Skin epidermis (tissue), 12 donors: ENCODE measurements at regions not wholly inside any gene's neighbourhood (a gene's known extent, or its start where the extent isn't known, plus 50 kb on each side); places are given as distances from the start of the nearest gene placed in this dataset.
"Not testable (repeated sequence)": the region's sequence is repeated elsewhere in the genome, so short reads cannot be mapped to it uniquely, and the experiment has no call there.

Experiments used
- H3K27ac ChIP-seq, 21 experiments: fragments of 200-600 bp; sonication (generic) in 11 of 21; one replicate each; pipeline ENCODE4 v1.5.0; 2020; ENCODE audit warnings: mild to moderate bottlenecking in 3 of 21, inconsistent platforms in 2 of 21, moderate library complexity in 2 of 21
- H3K4me3 ChIP-seq, 7 experiments: fragments of 200-600 bp; sonication (generic) in 2 of 7; one replicate each; pipeline ENCODE4 v1.5.0; 2020; ENCODE audit warnings: inconsistent platforms in 2 of 7, mild to moderate bottlenecking in 2 of 7, moderate library complexity in 1 of 7

DNA sequence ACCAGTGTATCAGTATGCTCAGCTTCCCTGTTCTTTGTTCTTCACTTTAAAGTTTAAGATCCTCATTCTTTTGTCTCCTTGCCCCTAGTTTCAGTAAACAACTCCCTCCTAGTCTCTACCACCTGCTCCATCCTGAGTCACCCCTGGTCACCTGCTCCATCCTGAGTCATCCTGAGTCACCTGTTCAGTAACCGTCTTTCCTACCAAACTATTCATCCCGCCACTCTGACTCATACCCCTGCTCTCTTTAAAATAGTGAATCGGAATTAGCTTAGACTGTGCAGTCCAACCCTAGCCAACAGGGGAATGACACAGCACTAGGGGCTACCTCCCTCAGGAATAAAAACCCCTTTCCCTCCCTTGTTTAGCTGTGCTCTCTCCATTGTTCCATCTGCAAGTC, 888.1 kb upstream of the MDGA2 start:
- no peak overlapping the region for H3K4me3 ChIP-seq
- no peak overlapping the region for H3K27ac ChIP-seq

- not testable (repeated sequence) for H3K4me3 ChIP-seq
Measured at GRCh38 chr14:48561438-48561837, 886.0 kb upstream of the MDGA2 start.

GRCh38 chr14:48560421-48560820, 885.0 kb upstream of the MDGA2 start:
- Histone ChIP-seq H3K27ac (no peak overlapping the region), H3K4me3 (no peak overlapping the region)

More at GRCh38 chr14:48561438-48561837, 886.0 kb upstream of the MDGA2 start:
- H3K27ac ChIP-seq = not testable (repeated sequence)

- H3K4me3 ChIP-seq = no peak overlapping the region
- H3K27ac ChIP-seq = no peak overlapping the region
Measured at GRCh38 chr14:48553443-48553842, 878.0 kb upstream of the MDGA2 start.

- no peak overlapping the region for H3K4me3 ChIP-seq
- H3K27ac ChIP-seq = no peak overlapping the region
Measured at GRCh38 chr14:48546996-48547395, 871.6 kb upstream of the MDGA2 start.

DNA sequence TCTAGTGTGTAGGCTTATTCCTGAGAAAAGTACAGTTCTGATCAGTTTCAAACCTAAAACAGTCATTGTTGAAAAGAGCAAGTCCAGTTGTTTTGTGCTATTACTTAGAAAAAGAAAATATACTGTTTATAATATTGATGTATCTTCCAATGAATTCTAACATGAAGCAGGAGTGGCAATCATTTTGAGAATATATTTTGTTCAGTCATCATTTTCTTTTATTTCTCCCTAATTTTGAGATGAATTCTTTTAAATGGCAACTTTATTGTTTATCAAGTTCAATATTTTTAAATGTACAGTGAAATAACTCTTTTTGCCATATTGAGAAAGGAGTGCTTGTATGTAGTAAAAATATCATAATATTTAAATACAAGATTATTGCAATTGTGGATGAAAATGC, 862.2 kb upstream of the MDGA2 start:
- no peak overlapping the region for H3K4me3 ChIP-seq
- H3K27ac ChIP-seq = no peak overlapping the region

DNA sequence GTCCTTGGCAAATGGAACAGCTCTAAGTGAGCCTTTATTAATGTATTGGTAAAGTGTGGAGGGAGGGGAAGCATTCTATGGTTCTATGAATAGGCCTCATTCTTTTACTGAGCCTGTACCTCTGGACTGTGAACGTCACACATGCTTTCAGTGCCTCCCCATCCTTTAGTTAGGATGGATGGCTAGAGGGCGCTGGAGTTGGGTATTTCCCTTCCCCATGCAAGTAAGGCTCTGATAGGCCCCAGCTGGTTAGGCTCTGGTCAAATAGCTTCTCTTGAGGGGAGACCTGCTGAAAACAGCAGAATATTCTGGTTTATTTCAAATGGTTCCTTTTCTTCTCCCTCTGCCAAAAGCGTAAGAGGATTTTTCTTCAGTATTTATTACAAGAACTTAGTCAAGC, 860.9 kb upstream of the MDGA2 start:
- no peak overlapping the region for H3K4me3 ChIP-seq
- no peak overlapping the region for H3K27ac ChIP-seq

- H3K27ac ChIP-seq = no peak overlapping the region
Measured at GRCh38 chr14:48527832-48528231, 852.4 kb upstream of the MDGA2 start.

GRCh38 chr14:48526307-48526706, 850.9 kb upstream of the MDGA2 start:
- Histone ChIP-seq H3K27ac (no peak overlapping the region), H3K4me3 (no peak overlapping the region)

More at GRCh38 chr14:48527832-48528231, 852.4 kb upstream of the MDGA2 start:
- no peak overlapping the region for H3K4me3 ChIP-seq

DNA sequence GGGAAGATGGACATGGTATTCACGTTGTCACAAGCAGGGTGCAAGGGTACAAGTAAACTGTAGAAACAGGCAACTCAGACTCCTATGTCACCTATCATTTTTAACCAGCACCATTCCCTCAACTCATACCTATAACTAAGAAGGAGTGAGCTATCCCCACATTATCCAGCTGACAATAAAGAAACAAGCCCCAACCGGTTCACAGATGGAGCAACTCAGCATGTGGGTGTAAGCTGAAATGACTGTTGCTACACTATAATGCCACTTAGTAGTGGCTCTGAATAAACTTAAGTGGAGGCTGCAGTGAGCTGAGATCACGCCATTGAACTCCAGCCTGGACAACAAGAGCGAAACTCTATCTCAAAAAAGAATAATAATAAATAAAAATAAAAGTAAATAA, 829.5 kb upstream of the MDGA2 start:
- no peak overlapping the region for H3K27ac ChIP-seq

GRCh38 chr14:48490756-48491155, 815.4 kb upstream of the MDGA2 start:
- Histone ChIP-seq H3K4me3 (no peak overlapping the region), H3K27ac (no peak overlapping the region)

More for the DNA sequence above, 829.5 kb upstream of the MDGA2 start:
- no peak overlapping the region for H3K4me3 ChIP-seq

GRCh38 chr14:48473944-48474343, 798.5 kb upstream of the MDGA2 start:
- no peak overlapping the region for H3K4me3 ChIP-seq
- no peak overlapping the region for H3K27ac ChIP-seq

- H3K27ac ChIP-seq = no peak overlapping the region
Measured at GRCh38 chr14:48456051-48456450, 780.6 kb upstream of the MDGA2 start.

GRCh38 chr14:48454887-48455286, 779.5 kb upstream of the MDGA2 start:
- no peak overlapping the region for H3K27ac ChIP-seq
- H3K4me3 ChIP-seq = no peak overlapping the region

More at GRCh38 chr14:48456051-48456450, 780.6 kb upstream of the MDGA2 start:
- H3K4me3 ChIP-seq = no peak overlapping the region

GRCh38 chr14:48452437-48452995, 777.1 kb upstream of the MDGA2 start:
- H3K4me3 ChIP-seq = no peak overlapping the region
- no peak overlapping the region for H3K27ac ChIP-seq

- H3K27ac ChIP-seq = no peak overlapping the region
- no peak overlapping the region for H3K4me3 ChIP-seq
Measured at GRCh38 chr14:48435221-48435620, 759.8 kb upstream of the MDGA2 start.

GRCh38 chr14:48430805-48431204, 755.4 kb upstream of the MDGA2 start:
- no peak overlapping the region for H3K4me3 ChIP-seq
- H3K27ac ChIP-seq = no peak overlapping the region

DNA sequence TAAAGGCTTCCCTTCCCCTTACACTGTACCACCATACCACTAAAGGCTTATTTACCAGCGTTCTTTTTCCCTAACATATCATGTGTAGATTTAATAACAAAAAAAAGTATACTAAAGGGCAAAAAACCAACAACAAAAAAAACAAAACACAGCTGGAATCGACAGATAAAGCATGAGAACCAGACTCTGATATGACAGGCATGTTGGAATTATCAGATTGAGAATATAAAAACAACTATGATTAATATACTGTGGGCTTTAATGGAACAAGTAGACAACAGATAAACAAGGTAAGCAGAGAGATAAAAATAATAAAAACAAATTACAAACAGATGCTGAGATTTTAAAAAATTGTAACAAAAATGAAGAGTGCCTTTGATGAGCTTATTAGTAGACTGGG, 754.1 kb upstream of the MDGA2 start:
- no peak overlapping the region for H3K27ac ChIP-seq
- no peak overlapping the region for H3K4me3 ChIP-seq

DNA sequence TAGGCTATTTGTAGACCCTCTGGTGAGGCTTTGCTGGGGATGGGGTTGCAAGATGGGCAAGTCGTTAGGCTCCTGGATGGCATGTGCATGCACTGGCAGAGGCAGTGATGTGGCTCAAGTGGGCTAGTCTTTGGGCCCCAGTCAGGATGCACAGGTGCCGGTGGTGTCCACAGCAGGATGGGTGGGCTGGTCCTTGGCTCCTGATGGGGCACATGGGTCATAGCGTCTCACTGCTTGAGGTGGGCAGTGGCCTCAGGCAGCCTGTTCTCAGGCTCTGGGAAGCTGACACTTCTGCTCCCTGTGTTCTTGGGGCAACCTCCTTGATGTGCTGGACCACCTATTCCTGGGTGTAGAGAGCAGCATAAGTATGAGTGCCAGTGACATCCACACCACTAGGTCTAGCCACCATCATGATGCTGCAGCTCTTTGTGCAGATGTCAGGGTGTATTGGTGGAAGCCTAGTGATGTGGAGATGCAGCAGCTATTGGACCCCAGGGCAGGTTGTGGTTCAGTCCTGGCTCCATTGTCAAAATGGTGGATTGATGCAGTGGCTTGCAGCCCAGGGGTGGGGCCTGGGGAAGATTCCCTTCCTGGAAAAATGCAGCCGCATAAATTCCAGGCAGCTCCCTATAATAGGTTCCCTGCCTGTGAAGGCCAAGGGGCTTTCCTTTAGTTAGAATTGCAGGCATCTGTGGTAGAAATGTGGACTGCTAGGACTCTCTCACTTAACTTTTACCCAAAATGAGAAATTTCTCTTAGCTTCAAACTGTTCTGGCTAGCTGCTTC, 742.5 kb upstream of the MDGA2 start:
- no peak overlapping the region for H3K27ac ChIP-seq
- no peak overlapping the region for H3K4me3 ChIP-seq

DNA sequence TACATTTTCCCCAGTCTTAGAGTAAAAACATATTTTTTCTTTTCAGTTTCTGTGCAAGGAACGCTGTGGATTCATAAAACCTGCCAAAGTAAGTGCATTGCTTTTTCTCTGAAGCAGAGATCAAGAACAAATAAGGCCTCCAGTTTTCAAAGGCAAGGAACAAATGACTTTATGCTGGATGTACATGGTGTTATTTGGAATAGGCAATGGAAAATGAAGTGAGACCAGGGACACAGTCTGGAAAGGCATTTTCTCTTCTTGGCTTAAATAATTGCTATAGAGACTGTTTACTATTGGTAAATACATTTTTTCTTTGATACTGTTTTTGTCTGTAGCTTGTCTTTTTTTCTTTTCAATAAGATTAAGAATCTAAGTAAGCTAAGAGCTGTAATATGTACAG, 725.9 kb upstream of the MDGA2 start:
- Histone ChIP-seq H3K27ac (no peak overlapping the region), H3K4me3 (no peak overlapping the region)

GRCh38 chr14:48398675-48399282, 723.4 kb upstream of the MDGA2 start:
- no peak overlapping the region for H3K27ac ChIP-seq
- H3K4me3 ChIP-seq = no peak overlapping the region
